NCI-H446 (cell line): ENCODE measurements at regions not wholly inside any gene's neighbourhood (a gene's known extent, or its start where the extent isn't known, plus 50 kb on each side); places are given as distances from the start of the nearest gene placed in this dataset.

ENCODE experiments used
- DNase-seq, 2 experiments: peaks; one replicate each; lab custom pipeline; 2025; lab: John Stamatoyannopoulos, UW

GRCh38 chr14:85991156-85991555 is 461.2 kb downstream of the FLRT2 start:
- no peak for DNase-seq

DNA sequence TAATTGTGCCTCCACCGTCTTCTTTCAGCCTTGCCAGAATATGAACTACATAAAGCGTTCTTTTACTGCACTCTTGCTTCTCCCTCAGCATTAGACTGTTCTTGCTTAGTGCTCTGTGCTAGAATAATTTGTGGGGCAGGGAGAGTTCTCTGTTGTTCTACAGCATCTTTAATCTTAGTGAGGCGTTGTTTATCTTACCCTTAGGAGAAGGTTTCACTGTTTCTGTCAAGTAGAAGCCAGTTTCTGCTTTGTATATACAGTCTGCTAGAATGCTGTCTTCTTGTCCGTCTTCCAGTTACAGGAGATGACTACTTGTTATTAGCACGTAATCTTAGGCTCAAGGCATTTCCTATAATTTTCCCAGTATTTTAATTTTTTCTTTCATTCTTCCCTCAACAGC is 458.0 kb downstream of the FLRT2 start:
- no peak for DNase-seq

- no peak for DNase-seq
Measured at GRCh38 chr14:85987292-85987691, 457.3 kb downstream of the FLRT2 start.

DNA sequence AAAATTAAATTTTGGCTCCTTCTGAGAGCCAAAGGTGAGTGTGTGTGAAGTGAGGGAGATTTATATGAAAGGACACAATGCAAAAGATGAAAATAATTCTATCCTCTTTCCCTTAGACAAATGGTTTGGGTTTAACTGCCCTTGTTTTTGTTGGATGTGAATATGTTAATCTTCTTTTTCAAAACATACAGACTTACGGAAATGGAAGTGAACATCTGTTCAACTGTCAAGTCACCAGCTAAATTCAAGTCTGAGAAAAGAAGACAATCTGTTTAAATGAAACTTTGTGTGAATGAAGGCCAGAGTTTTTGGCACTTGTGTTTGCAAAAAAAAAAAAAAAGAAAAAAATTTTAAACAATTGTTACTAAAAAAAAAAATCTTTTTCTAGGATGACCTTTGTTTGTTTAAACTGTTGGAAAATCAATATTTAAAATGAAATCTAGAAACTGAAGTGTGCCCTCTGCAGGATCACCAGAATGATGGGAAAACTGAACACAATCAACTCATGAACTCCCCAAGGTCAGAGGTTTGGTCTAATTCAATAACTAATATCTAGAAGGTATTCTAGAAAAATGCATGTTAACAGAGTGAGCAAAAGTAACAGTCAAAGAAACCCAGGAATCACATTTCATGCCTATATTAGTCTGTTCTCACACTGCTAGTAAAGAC is 448.8 kb downstream of the FLRT2 start:
- DNase-seq = no peak

DNA sequence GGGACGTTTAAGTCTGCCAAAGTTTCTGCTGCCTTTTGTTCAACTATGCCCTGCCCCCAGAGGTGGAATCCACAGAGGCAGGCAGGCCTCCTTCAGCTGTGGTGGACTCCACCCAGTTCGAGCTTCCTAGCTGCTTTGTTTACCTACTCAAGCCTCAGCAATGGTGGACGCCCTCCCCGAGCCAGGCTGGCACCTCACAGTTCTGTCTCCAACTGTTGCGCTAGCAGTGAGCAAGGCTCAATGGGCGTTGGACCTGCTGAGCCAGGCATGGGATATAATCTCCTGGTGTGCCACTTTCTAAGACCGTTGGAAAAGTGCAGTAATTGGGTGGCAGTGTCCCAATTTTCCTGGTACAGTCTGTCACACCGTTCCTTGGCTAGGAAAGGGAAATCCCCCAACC is 444.7 kb downstream of the FLRT2 start:
- DNase-seq = no peak

DNA sequence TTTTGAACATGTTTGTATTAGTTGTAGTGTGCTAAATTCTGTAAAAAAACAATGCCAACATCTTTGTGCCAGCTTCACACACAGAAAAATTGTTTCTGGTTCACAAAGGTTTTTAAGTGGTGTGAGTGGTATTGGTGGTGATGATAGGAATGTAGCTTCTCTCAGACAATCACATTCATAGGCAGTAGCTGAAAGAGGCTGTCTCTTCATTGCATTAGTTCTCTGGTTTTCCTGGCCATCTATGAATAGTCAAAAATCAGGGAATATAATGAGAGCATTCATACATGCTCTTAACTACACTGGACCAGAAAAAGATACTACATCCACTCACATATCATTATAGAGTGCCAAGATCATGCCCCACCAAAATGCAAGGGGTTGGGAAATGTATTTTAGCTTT is 433.5 kb downstream of the FLRT2 start:
- DNase-seq = no peak

GRCh38 chr14:85960756-85961155 is 430.8 kb downstream of the FLRT2 start:
- no peak for DNase-seq

- no peak for DNase-seq
Measured at GRCh38 chr14:85959063-85959462, 429.1 kb downstream of the FLRT2 start.

GRCh38 chr14:85958069-85958468 is 428.1 kb downstream of the FLRT2 start:
- DNase-seq = no peak

DNA sequence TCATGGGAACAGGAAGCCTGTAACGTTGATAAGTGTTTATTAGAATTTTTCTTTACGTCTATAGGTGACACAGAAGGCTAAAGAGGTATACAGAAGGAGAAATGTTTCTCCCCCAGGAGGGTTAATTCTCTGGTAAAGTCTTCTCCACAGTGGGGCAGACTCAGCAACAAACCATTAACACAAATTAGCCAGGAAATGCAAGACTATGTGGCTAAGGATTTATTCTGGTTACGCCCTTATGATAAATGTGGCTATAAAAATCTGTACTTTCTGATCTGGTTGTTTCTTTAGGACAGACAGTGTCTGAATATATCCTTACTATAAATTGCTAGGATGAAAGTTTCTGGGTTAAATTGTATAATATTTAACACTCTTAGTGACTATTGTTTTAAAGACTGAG is 423.3 kb downstream of the FLRT2 start:
- DNase-seq = no peak

GRCh38 chr14:85948153-85948552 is 418.2 kb downstream of the FLRT2 start:
- no peak for DNase-seq

- DNase-seq = no peak
Measured at GRCh38 chr14:85947461-85948139, 417.7 kb downstream of the FLRT2 start.

DNA sequence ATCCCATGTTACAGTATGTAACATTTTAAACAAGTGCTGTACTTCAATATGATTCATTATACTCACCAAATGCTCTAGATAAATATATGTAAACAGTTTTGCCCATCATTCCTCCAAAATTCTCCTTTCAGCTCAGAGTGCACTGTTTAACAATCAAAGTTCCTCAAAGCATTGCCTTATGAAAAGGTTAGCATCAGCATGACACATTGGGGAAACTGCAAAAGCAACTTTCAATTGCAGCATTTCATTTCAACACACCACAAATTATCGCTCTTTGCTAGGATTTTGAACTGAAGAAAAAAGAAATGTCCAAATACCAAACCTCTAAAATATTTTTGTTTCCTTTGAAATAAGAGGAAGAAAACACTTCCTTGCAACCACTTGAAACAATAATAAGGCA is 413.2 kb downstream of the FLRT2 start:
- DNase-seq = no peak

DNA sequence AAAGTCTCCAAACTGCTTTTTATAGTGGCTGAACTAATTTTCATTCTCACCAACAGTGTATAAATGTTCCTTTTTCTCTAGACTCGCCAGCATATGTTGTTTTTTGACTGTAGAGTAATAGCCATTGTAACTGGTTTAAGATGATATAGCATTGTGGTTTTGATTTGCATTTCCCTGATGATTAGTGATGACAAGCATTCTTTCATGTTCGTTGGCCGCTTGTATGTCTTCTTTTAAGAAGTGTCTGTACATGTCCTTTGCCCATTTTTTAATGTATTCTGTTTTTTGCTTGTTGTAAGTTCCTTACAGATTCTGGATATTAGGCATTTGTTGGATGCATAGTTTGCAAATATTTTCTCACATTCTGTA is 404.9 kb downstream of the FLRT2 start:
- no peak for DNase-seq

GRCh38 chr14:85934123-85934885 is 404.4 kb downstream of the FLRT2 start:
- DNase-seq = no peak

GRCh38 chr14:85921241-85921640 is 391.3 kb downstream of the FLRT2 start:
- no peak for DNase-seq

- no peak for DNase-seq
Measured at GRCh38 chr14:85917716-85918115, 387.8 kb downstream of the FLRT2 start.

DNA sequence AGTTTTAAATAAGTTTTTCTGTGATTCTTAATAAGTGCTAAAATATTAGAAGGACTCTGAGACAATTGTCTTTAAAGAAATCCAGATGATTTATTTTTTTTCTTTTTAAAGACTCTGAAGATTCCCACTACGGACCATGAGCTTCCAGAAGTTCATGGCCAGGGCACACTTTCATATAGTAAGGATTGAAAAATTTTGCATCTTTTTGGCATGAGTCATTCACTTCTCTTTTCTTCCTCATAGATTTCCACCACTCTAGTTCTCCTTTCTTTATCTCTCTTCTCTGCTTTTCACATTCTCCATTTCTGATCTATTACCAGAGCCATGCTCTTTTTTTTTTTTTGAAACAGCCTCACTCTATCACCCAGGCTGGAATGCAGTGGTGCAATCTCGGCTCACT is 385.8 kb downstream of the FLRT2 start:
- DNase-seq = no peak

GRCh38 chr14:85912141-85912540 is 382.2 kb downstream of the FLRT2 start:
- no peak for DNase-seq

- DNase-seq = no peak
Measured at GRCh38 chr14:85911044-85911443, 381.1 kb downstream of the FLRT2 start.

GRCh38 chr14:85909581-85909980 is 379.6 kb downstream of the FLRT2 start:
- no peak for DNase-seq

- no peak for DNase-seq
Measured at GRCh38 chr14:85907536-85907935, 377.6 kb downstream of the FLRT2 start.

- no peak for DNase-seq
Measured at GRCh38 chr14:85897808-85898207, 367.9 kb downstream of the FLRT2 start.
